DND-41 (cell line): ENCODE measurements at regions not wholly inside any gene's neighbourhood (a gene's known extent, or its start where the extent isn't known, plus 50 kb on each side); places are given as distances from the start of the nearest gene placed in this dataset.

Source experiments
- CTCF ChIP-seq: IDR thresholded peaks from 2 replicates; pipeline ENCODE4 v1.5.1; 2012; ENCODE audit warnings: borderline replicate concordance, low read length, moderate library complexity, mild to moderate bottlenecking; ENCODE audit not compliant: poor library complexity, severe bottlenecking; ENCODE audit errors: extremely low read depth
- EZH2 ChIP-seq: IDR thresholded peaks from 3 replicates; pipeline ENCODE4 v1.6.1; 2012; ENCODE audit warnings: borderline replicate concordance, low read depth, mild to moderate bottlenecking, moderate library complexity, low read length, inconsistent platforms; ENCODE audit not compliant: severe bottlenecking

- TF ChIP-seq CTCF (no peak), EZH2 (no peak)
These were observed 516.3 kb downstream of the BCOR start for GRCh38 chrX:39581411-39581810.
